GM18519 (cell line): ENCODE measurements at regions not wholly inside any gene's neighbourhood (a gene's known extent, or its start where the extent isn't known, plus 50 kb on each side); places are given as distances from the start of the nearest gene placed in this dataset.
"Not testable (repeated sequence)": the region's sequence is repeated elsewhere in the genome, so short reads cannot be mapped to it uniquely, and the experiment has no call there.

Experiments used
- ATAC-seq: cut with Tn5 transposase; IDR thresholded peaks from one replicate; pipeline ENCODE4 v1.9.1; 2021; ENCODE audit warnings: mild to moderate bottlenecking, moderate library complexity; ENCODE audit not compliant: unreplicated experiment, low FRiP score

DNA sequence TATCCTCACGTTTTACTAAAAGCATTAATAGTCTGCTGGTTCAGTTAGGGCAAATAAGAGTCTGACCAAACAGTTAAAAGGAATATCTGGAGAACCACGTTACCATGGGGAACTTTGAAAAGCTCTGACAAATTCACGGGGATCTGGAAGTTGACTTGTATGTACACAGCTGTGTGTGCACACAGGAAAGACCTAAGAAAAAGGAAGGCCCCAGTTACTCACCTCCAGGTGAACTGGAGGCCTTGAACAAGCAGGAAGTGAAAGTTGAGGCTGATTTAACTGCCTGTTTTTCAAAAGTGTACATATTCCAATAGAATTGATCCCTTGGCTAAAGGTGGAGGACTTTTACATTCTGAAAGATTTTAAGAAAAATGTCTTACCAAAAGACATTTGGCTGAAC is 1891.6 kb upstream of the PCDH20 start:
- ATAC-seq, result no peak

- no peak for ATAC-seq
These were observed 1890.0 kb upstream of the PCDH20 start for GRCh38 chr13:63305641-63306133.

DNA sequence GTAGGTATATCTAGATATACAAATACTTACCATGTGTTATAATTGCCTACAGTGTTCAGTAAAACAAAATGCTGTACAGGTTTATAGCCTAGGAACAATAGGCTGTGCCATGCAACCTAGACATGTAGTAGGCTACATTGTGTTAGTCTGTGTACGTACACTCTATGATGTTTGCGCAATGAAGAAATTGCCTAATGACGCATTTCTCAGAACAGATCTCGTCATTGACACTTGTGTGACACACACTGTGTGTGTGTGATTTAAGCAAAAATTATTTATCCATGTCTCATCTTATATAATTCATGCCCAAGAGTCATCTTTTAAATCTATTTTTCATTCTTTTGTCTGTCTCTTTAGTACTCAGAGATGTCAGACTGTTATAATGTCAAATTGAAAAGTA is 1888.8 kb upstream of the PCDH20 start:
- no peak for ATAC-seq

DNA sequence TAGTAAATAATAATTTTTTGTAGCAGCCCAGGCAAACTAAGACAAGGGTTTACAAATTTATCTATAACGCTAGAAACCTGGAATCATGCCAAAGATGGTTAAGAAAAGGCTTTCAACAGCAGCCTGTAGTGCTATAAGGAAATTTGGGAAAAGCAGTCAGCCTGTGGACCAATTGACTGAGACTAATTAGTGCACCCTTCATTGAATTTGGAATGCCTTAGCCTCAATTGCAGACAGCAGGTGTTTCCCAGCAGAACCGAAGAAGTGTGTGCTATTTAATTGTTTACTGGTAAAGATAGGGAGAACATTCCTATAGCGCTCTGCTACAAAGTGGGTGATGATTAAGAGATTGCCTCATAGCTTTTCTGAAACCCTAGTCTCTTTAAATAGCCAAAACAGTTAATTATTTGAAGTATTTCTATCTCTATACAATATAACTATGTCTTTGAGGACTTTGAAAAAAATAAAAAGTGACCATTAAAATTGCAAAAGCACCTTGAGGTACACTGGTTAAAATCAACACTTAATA is 1884.3 kb upstream of the PCDH20 start:
- ATAC-seq, result no peak

- ATAC-seq, result no peak
These were observed 1881.5 kb upstream of the PCDH20 start for GRCh38 chr13:63297163-63297562.

DNA sequence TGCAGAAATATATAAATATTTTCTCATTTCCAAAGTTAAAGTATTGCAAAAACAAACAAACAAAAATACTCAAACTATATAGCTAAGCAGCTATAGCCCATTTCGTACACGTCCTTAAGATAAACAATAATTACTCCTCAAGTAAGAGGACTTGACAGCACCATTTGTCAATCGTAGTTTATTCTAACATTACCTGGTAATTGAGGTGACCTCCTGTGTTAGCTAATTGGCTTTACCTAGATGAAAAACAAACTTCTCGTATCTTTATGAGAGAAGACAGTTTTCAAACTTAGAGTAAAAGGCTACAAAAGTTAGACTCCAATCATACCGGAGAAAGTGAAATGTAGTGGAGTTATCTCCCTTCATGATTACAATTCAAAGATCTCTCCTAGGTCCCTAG is 1876.1 kb upstream of the PCDH20 start:
- no peak for ATAC-seq

- ATAC-seq, result no peak
These were observed 1872.9 kb upstream of the PCDH20 start for GRCh38 chr13:63288576-63288975.

DNA sequence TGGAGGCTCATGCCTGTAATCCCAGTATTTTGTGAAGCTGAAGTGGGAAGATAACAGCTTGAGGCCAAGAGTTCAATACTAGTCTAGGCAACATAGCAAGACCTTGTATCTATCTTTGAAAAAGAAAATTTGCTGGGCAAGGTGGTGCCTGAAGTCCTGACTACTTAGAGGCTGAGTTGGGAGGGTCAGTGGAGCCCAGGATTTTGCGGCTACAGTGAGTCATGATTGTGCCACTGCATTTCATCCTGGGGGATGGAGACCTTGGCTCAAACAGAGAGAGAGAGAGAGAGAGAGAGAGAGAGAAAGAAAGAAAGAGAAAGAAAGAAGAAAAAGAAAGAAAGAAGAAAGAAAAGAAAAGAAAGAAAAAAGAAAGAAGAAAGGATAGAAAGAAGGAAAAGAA is 1872.3 kb upstream of the PCDH20 start:
- ATAC-seq, result no peak

DNA sequence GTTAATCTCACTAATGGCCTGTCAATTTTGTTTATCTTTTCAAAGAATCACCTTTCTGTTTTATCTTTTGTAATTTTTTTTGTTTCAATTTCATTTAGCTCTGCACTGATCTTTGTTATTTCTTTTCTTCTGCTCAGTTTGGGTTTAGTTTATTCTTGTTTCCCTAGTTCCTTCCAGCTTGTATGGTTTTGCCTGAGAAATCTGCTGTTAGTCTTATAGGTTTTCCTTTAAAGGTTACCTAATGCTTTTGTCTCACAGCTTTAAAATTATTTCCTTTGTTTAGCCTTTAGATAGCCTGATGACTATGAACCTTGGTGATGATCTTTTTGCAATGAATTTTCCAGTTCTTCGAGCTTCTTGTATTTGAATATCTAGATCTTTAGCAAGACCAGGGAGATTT is 1869.8 kb upstream of the PCDH20 start:
- ATAC-seq, result no peak

GRCh38 chr13:63279136-63279535 is 1863.5 kb upstream of the PCDH20 start:
- no peak for ATAC-seq

- ATAC-seq, result no peak
These were observed 1859.1 kb upstream of the PCDH20 start for GRCh38 chr13:63274772-63275171.

DNA sequence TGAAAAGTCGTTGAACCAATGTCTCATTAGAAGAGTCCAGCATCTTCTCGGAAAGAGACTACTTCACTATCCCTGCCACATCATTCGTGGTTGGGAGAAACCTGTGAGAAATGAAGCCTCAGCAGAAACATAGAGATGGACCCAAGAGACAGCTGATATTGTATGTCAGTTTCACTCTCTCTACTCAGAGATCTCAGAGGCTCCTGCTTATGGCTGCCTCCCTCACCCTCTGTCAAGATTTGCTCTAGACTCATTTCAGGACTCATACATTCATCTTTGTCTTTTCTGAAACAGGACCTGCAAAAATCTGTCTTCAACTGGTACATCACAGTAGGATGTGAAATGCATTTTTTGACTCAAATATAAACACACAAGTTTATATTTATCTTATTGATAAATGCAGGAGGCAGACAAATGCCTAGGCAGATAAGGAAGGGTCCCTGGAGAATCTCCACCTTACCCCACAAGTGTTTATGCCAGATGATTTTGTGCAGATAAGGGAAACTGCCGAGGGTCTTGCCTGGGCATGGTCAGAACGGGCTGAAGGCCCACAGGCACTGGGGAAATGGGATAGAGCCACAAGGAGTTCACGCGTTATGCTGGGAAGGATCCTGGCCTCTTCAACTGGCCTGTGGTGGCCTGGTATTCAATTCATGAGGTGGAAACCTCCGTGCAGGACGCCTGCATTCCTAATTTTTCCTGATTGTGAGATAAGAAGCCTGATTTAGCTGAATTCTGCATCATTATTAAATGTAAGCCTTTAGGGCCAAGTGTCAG is 1834.0 kb upstream of the PCDH20 start:
- ATAC-seq, result no peak

DNA sequence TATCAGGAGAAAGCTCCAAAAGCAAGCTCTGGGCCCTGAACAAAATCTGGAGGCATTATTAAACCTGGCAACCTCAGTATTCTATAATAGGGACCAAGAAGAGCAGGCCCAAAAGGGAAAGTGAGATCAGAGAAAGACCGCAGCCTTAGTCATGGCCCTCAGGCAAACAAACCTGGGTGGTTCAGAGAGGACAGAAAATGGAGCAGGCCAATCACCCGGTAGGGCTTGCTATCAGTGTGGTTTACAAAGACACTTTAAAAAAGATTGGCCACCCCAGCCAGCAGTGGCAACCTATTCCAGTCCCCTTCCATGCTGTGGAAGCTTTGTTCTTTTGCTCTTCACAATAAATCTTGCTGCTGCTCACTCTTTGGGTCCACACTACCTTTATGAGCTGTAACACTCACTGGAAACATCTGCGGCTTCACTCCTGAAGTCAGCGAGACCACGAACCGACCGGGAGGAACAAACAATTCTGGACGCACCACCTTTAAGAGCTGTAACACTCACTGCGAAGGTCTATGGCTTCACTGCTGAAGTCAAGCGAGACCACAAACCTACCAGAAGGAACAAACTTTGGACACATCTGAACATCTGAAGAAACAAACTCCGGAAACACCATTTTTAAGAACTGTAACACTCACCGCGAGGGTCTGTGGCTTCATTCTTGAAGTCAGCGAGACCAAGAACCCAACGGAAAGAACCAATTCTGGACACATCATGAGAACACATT is 1821.2 kb upstream of the PCDH20 start:
- not testable (repeated sequence) for ATAC-seq

DNA sequence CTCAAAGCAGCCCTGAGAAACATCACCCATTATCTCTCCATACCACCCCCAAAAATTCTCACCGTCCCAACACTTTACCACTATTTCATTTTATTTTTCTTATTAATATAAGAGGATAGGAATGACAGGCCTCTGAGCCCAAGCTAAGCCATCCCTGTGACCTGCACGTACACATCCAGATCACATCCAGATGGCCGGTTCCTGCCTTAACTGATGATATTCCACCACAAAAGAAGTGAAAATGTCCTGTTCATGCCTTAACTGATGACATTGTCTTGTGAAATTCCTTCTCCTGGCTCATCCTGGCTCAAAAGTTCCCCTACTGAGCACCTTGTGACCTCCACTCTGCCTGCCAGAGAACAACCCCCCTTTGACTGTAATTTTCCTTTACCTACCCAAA is 1802.9 kb upstream of the PCDH20 start:
- ATAC-seq, result not testable (repeated sequence)

- ATAC-seq, result no peak
These were observed 1793.8 kb upstream of the PCDH20 start for GRCh38 chr13:63209330-63210017.

- no peak for ATAC-seq
These were observed 1793.2 kb upstream of the PCDH20 start for GRCh38 chr13:63208826-63209225.

DNA sequence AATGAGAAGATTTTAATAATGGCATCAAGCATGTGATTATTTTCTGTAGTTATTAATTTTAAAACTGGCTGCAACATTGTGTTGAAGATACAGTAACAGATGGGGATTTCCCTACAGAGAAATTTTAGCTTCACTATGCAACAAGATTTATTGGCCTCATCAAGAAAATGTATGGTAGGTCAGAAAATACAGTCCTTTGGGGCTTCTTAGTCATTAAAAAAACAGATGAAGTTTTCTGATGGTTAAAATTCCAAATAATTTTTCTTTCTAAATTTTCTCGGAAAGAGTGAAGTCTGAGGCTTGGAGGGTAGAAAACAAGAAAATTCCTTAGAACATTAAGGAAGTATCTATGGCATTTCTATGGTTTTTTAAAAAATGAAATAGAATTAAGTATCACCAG is 1790.8 kb upstream of the PCDH20 start:
- no peak for ATAC-seq

GRCh38 chr13:63201493-63201892 is 1785.8 kb upstream of the PCDH20 start:
- no peak for ATAC-seq

DNA sequence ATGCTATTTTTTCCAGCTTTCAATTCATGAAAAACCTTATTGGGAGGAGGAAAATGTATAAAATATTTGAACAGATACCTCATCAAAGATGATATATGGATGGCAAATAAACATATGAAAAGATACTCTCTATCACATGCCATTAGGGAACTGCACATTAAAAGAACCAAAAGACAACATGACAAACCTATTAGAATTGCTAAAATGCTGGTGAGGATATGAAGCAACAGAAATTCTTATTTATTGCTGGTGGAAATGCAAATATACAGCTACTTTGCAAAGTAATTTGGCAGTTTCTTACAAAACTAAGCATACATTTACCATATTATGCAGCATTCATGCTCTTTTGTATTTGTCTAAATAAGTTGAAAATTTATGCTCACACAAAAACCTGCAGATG is 1783.9 kb upstream of the PCDH20 start:
- ATAC-seq, result no peak

DNA sequence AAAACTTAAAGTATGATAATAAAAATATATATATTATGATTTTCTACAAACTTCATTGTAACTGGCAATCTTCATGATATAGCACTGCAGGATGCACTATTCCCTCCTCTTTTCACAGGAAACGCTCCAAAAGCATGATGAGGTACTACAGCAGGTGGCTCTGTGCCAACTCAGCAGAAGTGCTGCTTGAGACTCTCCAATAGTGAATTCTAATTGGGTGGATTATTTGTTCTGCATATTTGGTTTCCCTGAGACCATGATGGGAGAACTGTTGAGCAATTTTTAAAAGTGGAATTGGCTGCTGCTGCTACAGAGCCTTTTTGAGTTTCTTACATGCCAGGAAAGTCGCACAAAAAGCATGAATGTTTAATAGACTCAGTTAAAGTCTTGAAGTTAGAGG is 1782.4 kb upstream of the PCDH20 start:
- ATAC-seq, result no peak

- no peak for ATAC-seq
These were observed 1780.1 kb upstream of the PCDH20 start for GRCh38 chr13:63195726-63196125.
